Tibial artery (tissue), 4 donors: ENCODE measurements at regions not wholly inside any gene's neighbourhood (a gene's known extent, or its start where the extent isn't known, plus 50 kb on each side); places are given as distances from the start of the nearest gene placed in this dataset.

Experiments used
- DNase-seq, 2 donors: peaks; one replicate each; pipeline ENCODE4 v3.0.0-alpha.2; 2019
- H3K27ac ChIP-seq, 2 donors: fragments of 200-600 bp; sonication (generic) in 1 of 2; 1 replicate in 1 of 2; 2 replicates in 1 of 2; pipeline ENCODE4 v1.5.1; 2018 to 2019; ENCODE audit warnings: mild to moderate bottlenecking in 1 of 2
- H3K27me3 ChIP-seq, 2 donors: fragments of 200-600 bp; sonication (generic) in 1 of 2; one replicate each; pipeline versions ENCODE4 v1.5.1 to v1.6.0; 2016 to 2019
- H3K36me3 ChIP-seq, 3 donors: fragments of 200-600 bp; sonication (generic) in 2 of 3; one replicate each; pipeline ENCODE4 v1.5.1; 2016 to 2019; ENCODE audit warnings: mild to moderate bottlenecking in 2 of 3
- H3K4me1 ChIP-seq, 4 donors: fragments of 200-600 bp; sonication (generic) in 2 of 4; 1 replicate in 3 of 4; 2 replicates in 1 of 4; pipeline ENCODE4 v1.5.1; 2016 to 2019
- H3K4me3 ChIP-seq, 2 donors: fragments of 200-600 bp; sonication (generic) in 1 of 2; 1 replicate in 1 of 2; 2 replicates in 1 of 2; pipeline ENCODE4 v1.5.1; 2018 to 2019; ENCODE audit warnings: mild to moderate bottlenecking in 2 of 2
- H3K9me3 ChIP-seq, 3 donors: fragments of 200-600 bp; sonication (generic) in 1 of 3; one replicate each; pipeline ENCODE4 v1.5.1; 2016 to 2019
- intact Hi-C: fragments of 100-400 bp; cut with DNase I; formaldehyde crosslinking; loops from one replicate; pipeline ENCODE4 v1.15.0; 2023; ENCODE audit warnings: low total_unique reads
- TF ChIP-seq, protein P1 (sequence below), 2 experiments: fragments of 200-600 bp in 1 of 2; fragments of 450-650 bp in 1 of 2; IDR thresholded peaks; one replicate each; pipeline ENCODE4 v1.5.1; 2017 to 2019; ENCODE audit warnings: antibody characterized with exemption in 2 of 2, mild to moderate bottlenecking in 1 of 2, moderate library complexity in 1 of 2

- no peak overlapping the region for H3K27ac ChIP-seq
- no peaks in the 10 kb centered on the region for H3K4me1 ChIP-seq
- no peak overlapping the region for H3K4me3 ChIP-seq
- DNase-seq = no peak
- no peaks in the 10 kb centered on the region for H3K9me3 ChIP-seq
- TF ChIP-seq, protein P1, sequence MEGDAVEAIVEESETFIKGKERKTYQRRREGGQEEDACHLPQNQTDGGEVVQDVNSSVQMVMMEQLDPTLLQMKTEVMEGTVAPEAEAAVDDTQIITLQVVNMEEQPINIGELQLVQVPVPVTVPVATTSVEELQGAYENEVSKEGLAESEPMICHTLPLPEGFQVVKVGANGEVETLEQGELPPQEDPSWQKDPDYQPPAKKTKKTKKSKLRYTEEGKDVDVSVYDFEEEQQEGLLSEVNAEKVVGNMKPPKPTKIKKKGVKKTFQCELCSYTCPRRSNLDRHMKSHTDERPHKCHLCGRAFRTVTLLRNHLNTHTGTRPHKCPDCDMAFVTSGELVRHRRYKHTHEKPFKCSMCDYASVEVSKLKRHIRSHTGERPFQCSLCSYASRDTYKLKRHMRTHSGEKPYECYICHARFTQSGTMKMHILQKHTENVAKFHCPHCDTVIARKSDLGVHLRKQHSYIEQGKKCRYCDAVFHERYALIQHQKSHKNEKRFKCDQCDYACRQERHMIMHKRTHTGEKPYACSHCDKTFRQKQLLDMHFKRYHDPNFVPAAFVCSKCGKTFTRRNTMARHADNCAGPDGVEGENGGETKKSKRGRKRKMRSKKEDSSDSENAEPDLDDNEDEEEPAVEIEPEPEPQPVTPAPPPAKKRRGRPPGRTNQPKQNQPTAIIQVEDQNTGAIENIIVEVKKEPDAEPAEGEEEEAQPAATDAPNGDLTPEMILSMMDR (IDR thresholded peaks at IDR 0.05) = no peak
- no peaks in the 10 kb centered on the region for H3K27me3 ChIP-seq
- intact Hi-C loops = no loop called here
- no peaks in the 10 kb centered on the region for H3K36me3 ChIP-seq
Measured at GRCh38 chr6:8659404-8660189, 224.3 kb upstream of the SLC35B3 start.

DNA sequence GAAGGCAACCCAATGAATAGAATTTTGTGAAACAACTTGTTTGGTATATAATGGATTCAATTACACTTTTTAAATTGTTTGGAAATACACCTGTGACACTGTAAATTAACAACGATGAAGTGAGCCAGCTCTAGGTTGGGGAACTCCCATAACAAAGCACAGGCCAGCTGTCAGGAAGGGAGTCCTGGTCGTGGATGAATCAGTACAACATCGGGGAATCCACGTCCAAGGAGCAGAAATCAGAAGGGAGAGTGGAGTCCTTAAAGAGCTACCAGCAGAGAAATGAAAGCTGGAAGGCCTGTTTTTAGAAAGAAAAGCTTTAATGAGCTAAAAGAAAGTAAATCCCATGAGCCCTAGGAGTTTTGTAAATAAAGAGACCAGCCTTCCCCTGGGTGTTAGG, 223.1 kb upstream of the SLC35B3 start:
- H3K36me3 ChIP-seq = no peaks in the 10 kb centered on the region
- TF ChIP-seq, protein P1 (IDR thresholded peaks at IDR 0.05) = no peak
- no peaks in the 10 kb centered on the region for H3K4me1 ChIP-seq
- H3K9me3 ChIP-seq = no peaks in the 10 kb centered on the region
- no peaks in the 10 kb centered on the region for H3K27me3 ChIP-seq
- no peak overlapping the region for H3K4me3 ChIP-seq
- intact Hi-C loops = no loop called here
- no peak for DNase-seq
- no peak overlapping the region for H3K27ac ChIP-seq

DNA sequence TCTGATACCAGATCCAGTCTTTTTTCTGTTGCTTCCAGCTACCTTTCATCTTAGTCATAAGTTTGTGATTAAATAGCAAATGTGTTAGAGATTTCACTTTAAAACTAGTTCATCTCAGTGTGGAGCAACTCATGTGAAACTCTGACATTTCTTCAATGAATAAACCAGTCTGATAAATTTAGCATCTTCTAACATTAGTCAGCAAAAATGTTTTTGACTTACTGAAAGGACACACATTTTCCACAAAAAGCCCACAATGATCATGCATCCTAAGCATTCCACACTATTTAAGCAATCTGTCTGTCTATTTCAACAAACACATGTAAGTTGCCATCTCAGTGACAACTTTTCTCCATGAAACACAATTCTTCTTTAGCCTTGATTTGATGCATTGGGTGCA, 222.2 kb upstream of the SLC35B3 start:
- H3K4me3 ChIP-seq = no peak overlapping the region
- no peaks in the 10 kb centered on the region for H3K36me3 ChIP-seq
- no peaks in the 10 kb centered on the region for H3K9me3 ChIP-seq
- intact Hi-C loops = no loop called here
- TF ChIP-seq, protein P1 (IDR thresholded peaks at IDR 0.05) = no peak
- no peak for DNase-seq
- no peak overlapping the region for H3K27ac ChIP-seq
- no peaks in the 10 kb centered on the region for H3K4me1 ChIP-seq
- H3K27me3 ChIP-seq = no peaks in the 10 kb centered on the region

- Histone ChIP-seq H3K36me3 (no peaks in the 10 kb centered on the region), H3K4me1 (no peaks in the 10 kb centered on the region), H3K4me3 (no peak overlapping the region), H3K27me3 (no peaks in the 10 kb centered on the region), H3K27ac (no peak overlapping the region), H3K9me3 (no peaks in the 10 kb centered on the region)
- intact Hi-C loops = no loop called here
- TF ChIP-seq, protein P1 (IDR thresholded peaks at IDR 0.05) = no peak
- no peak for DNase-seq
Measured at GRCh38 chr6:8655670-8656454, 220.5 kb upstream of the SLC35B3 start.

DNA sequence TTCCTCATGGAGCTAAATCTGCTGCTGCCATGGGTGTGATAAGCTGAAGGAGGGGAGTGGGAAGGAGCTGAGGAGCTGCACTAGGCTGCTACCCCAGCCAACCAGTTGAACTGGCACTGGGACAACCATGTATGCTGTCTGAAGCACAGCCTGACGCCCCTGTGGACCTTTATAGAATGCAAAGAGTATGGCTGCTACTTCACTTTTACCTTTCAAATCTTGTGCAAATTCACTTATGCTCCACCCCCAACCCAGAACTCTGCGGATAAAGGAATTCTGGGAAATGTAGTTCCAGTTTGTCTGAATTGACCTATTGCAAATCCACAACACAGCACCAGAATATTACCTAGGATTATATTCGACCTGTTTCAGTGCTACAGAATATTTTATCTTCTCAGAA, 217.4 kb upstream of the SLC35B3 start:
- H3K27me3 ChIP-seq = no peaks in the 10 kb centered on the region
- intact Hi-C loops = no loop called here
- no peak for DNase-seq
- peaks cover 0 to 7% (median 2%) of the 10 kb centered on the region in 3 donors for H3K9me3 ChIP-seq
- no peaks in the 10 kb centered on the region for H3K36me3 ChIP-seq
- H3K4me3 ChIP-seq = no peak overlapping the region
- H3K4me1 ChIP-seq = no peaks in the 10 kb centered on the region
- TF ChIP-seq, protein P1 (IDR thresholded peaks at IDR 0.05) = no peak
- H3K27ac ChIP-seq = no peak overlapping the region
